ENCODE measurements at regions not wholly inside any gene's neighbourhood (a gene's known extent, or its start where the extent isn't known, plus 50 kb on each side); places are given as distances from the start of the nearest gene placed in this dataset.

DNA sequence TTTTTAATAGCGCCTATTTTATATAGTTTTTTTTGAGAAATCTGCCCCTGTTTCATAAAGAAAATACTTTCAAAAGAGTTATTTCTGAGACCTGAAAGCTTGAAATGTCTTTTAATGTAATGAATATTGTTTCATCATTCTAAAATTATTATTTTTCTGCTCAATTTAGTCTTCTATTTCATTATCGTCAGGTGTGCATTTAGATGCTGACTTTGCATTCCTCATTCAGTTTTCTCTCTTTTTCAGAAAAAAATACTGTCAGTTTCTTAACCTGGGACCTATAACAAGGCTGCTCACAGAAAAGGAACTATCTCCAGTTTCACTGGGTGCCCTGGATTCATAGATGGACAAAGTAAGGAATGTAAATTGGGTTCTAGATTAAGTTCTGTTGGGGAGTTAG is 1631.7 kb downstream of the SUCLG1 start:
- Histone ChIP-seq H3K36me3 (ENCODE audit: control insufficient read depth in 2 of 3, insufficient read depth in 3 of 3, low read length in 3 of 3) (no peaks in the 10 kb centered on the region), H3K27me3 (ENCODE audit: control insufficient read depth, insufficient read depth, low read length) (no peaks in the 10 kb centered on the region), H3K9me3 (ENCODE audit: control insufficient read depth in 2 of 3, insufficient read depth in 1 of 3, low read length in 3 of 3) (no peaks in the 10 kb centered on the region), H3K4me3 (ENCODE audit: low read length in 3 of 3) (no peak overlapping the region), H3K9ac (ENCODE audit: low read length in 3 of 3) (no peak overlapping the region), H3K4me1 (ENCODE audit: control insufficient read depth in 2 of 3, insufficient read depth in 2 of 3, low read depth in 1 of 3, low read length in 3 of 3) (no peaks in the 10 kb centered on the region), H3K27ac (ENCODE audit: low read depth in 2 of 2, low read length in 2 of 2) (no peak overlapping the region)
- DNase-seq = no peak
- no peak for FAIRE-seq
- TF ChIP-seq, protein P1, sequence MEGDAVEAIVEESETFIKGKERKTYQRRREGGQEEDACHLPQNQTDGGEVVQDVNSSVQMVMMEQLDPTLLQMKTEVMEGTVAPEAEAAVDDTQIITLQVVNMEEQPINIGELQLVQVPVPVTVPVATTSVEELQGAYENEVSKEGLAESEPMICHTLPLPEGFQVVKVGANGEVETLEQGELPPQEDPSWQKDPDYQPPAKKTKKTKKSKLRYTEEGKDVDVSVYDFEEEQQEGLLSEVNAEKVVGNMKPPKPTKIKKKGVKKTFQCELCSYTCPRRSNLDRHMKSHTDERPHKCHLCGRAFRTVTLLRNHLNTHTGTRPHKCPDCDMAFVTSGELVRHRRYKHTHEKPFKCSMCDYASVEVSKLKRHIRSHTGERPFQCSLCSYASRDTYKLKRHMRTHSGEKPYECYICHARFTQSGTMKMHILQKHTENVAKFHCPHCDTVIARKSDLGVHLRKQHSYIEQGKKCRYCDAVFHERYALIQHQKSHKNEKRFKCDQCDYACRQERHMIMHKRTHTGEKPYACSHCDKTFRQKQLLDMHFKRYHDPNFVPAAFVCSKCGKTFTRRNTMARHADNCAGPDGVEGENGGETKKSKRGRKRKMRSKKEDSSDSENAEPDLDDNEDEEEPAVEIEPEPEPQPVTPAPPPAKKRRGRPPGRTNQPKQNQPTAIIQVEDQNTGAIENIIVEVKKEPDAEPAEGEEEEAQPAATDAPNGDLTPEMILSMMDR (IDR thresholded peaks at IDR 0.05; ENCODE audit: borderline replicate concordance, extremely low read depth, insufficient read depth) = no peak
- intact Hi-C loops (cut with DNase I) = no loop called here

DNA sequence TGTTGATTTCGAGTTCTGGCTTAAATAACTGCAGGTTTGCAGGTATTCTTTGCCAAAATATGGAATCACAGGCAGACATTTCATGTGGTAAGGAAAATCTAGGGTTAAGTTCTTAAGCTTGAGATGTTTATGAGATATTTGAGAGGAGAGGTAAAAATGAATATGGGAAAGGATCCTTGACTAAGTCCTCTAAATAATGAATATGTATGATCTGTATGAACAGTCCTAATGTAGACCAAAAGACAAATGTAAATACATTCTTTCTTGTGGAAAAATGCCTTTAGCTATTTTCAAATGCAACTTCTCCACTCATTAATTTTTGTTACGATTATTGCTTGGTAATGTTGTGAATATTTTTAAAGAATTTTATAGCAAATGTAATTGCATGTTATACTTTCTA is 1632.6 kb downstream of the SUCLG1 start:
- no peaks in the 10 kb centered on the region for H3K27me3 ChIP-seq (ENCODE audit: control insufficient read depth, insufficient read depth, low read length)
- H3K27ac ChIP-seq (ENCODE audit: low read depth in 2 of 2, low read length in 2 of 2) = no peak overlapping the region
- H3K4me3 ChIP-seq (ENCODE audit: low read length in 3 of 3) = no peak overlapping the region
- H3K9me3 ChIP-seq (ENCODE audit: control insufficient read depth in 2 of 3, insufficient read depth in 1 of 3, low read length in 3 of 3) = no peaks in the 10 kb centered on the region
- H3K9ac ChIP-seq (ENCODE audit: low read length in 3 of 3) = no peak overlapping the region
- DNase-seq (no peak), FAIRE-seq (no peak)
- TF ChIP-seq, protein P1 (IDR thresholded peaks at IDR 0.05; ENCODE audit: borderline replicate concordance, extremely low read depth, insufficient read depth) = no peak
- intact Hi-C loops (cut with DNase I) = no loop called here
- H3K4me1 ChIP-seq (ENCODE audit: control insufficient read depth in 2 of 3, insufficient read depth in 2 of 3, low read depth in 1 of 3, low read length in 3 of 3) = no peaks in the 10 kb centered on the region
- no peaks in the 10 kb centered on the region for H3K36me3 ChIP-seq (ENCODE audit: control insufficient read depth in 2 of 3, insufficient read depth in 3 of 3, low read length in 3 of 3)

- Histone ChIP-seq H3K27ac (ENCODE audit: low read depth in 2 of 2, low read length in 2 of 2) (no peak overlapping the region), H3K27me3 (ENCODE audit: control insufficient read depth, insufficient read depth, low read length) (no peaks in the 10 kb centered on the region), H3K36me3 (ENCODE audit: control insufficient read depth in 2 of 3, insufficient read depth in 3 of 3, low read length in 3 of 3) (no peaks in the 10 kb centered on the region), H3K9ac (ENCODE audit: low read length in 3 of 3) (no peak overlapping the region), H3K4me3 (ENCODE audit: low read length in 3 of 3) (no peak overlapping the region), H3K9me3 (ENCODE audit: control insufficient read depth in 2 of 3, insufficient read depth in 1 of 3, low read length in 3 of 3) (no peaks in the 10 kb centered on the region), H3K4me1 (ENCODE audit: control insufficient read depth in 2 of 3, insufficient read depth in 2 of 3, low read depth in 1 of 3, low read length in 3 of 3) (no peaks in the 10 kb centered on the region)
- intact Hi-C loops (cut with DNase I) = no loop called here
- DNase-seq (no peak), FAIRE-seq (no peak)
- TF ChIP-seq, protein P1 (IDR thresholded peaks at IDR 0.05; ENCODE audit: borderline replicate concordance, extremely low read depth, insufficient read depth) = no peak
Measured at GRCh38 chr2:82825410-82826090, 1633.5 kb downstream of the SUCLG1 start.

GRCh38 chr2:82823892-82824291 is 1635.2 kb downstream of the SUCLG1 start:
- intact Hi-C loops (cut with DNase I) = no loop called here
- Histone ChIP-seq H3K9me3 (ENCODE audit: control insufficient read depth in 2 of 3, insufficient read depth in 1 of 3, low read length in 3 of 3) (no peaks in the 10 kb centered on the region), H3K27me3 (ENCODE audit: control insufficient read depth, insufficient read depth, low read length) (no peaks in the 10 kb centered on the region), H3K4me1 (ENCODE audit: control insufficient read depth in 2 of 3, insufficient read depth in 2 of 3, low read depth in 1 of 3, low read length in 3 of 3) (no peaks in the 10 kb centered on the region), H3K4me3 (ENCODE audit: low read length in 3 of 3) (no peak overlapping the region), H3K36me3 (ENCODE audit: control insufficient read depth in 2 of 3, insufficient read depth in 3 of 3, low read length in 3 of 3) (no peaks in the 10 kb centered on the region), H3K27ac (ENCODE audit: low read depth in 2 of 2, low read length in 2 of 2) (no peak overlapping the region), H3K9ac (ENCODE audit: low read length in 3 of 3) (no peak overlapping the region)
- TF ChIP-seq, protein P1 (IDR thresholded peaks at IDR 0.05; ENCODE audit: borderline replicate concordance, extremely low read depth, insufficient read depth) = no peak
- FAIRE-seq = no peak
- DNase-seq = no peak
